Type B pancreatic cell (in vitro differentiated cells): ENCODE measurements at regions not wholly inside any gene's neighbourhood (a gene's known extent, or its start where the extent isn't known, plus 50 kb on each side); places are given as distances from the start of the nearest gene placed in this dataset.
"Not testable (repeated sequence)": the region's sequence is repeated elsewhere in the genome, so short reads cannot be mapped to it uniquely, and the experiment has no call there.

Experiments
- DNase-seq: peaks from one replicate; pipeline ENCODE4 v3.0.0; 2021; ENCODE audit warnings: mixed read lengths; ENCODE audit not compliant: unreplicated experiment; ENCODE audit errors: extremely low spot score
- H3K27ac Mint-ChIP-seq: 2 replicates; pipeline ENCODE4 v1.8.0; 2021; ENCODE audit warnings: mild to moderate bottlenecking, mixed read lengths
- H3K27me3 Mint-ChIP-seq: 2 replicates; pipeline ENCODE4 v1.8.0; 2021; ENCODE audit warnings: mixed read lengths
- H3K36me3 Mint-ChIP-seq: 2 replicates; pipeline ENCODE4 v1.8.0; 2021; ENCODE audit warnings: mixed read lengths
- H3K4me1 Mint-ChIP-seq: one replicate; pipeline ENCODE4 v1.8.0; 2021; ENCODE audit warnings: mixed read lengths; ENCODE audit not compliant: unreplicated experiment
- H3K4me3 Mint-ChIP-seq: 2 replicates; pipeline ENCODE4 v1.8.0; 2021; ENCODE audit warnings: mild to moderate bottlenecking, mixed read lengths
- H3K9me3 Mint-ChIP-seq: 2 replicates; pipeline ENCODE4 v1.8.0; 2021; ENCODE audit warnings: mixed read lengths
- CTCF ChIP-seq: fragments of 200-600 bp; sonication (generic); conservative IDR thresholded peaks from 2 replicates; pipeline ENCODE4 v1.5.0; 2021; ENCODE audit warnings: antibody characterized with exemption, mild to moderate bottlenecking

GRCh38 chr9:2387166-2387565 is 234.4 kb upstream of the VLDLR start:
- no peak overlapping the region for H3K27ac Mint-ChIP-seq
- H3K36me3 Mint-ChIP-seq: no peaks in the 10 kb centered on the region
- H3K4me3 Mint-ChIP-seq: no peak overlapping the region
- H3K4me1 Mint-ChIP-seq: peaks cover 18% of the 10 kb centered on the region
- peaks cover 5% of the 10 kb centered on the region for H3K9me3 Mint-ChIP-seq
- DNase-seq: no peak
- no peaks in the 10 kb centered on the region for H3K27me3 Mint-ChIP-seq
- TF ChIP-seq CTCF: no peak

- Mint-ChIP-seq H3K4me1 (peaks cover 18% of the 10 kb centered on the region), H3K36me3 (no peaks in the 10 kb centered on the region), H3K9me3 (peaks cover 5% of the 10 kb centered on the region), H3K4me3 (no peak overlapping the region), H3K27me3 (no peaks in the 10 kb centered on the region), H3K27ac (no peak overlapping the region)
- TF ChIP-seq CTCF: no peak
- DNase-seq: no peak
Measured at GRCh38 chr9:2389404-2389803, 232.2 kb upstream of the VLDLR start.

- H3K27ac Mint-ChIP-seq: no peak overlapping the region
- H3K4me3 Mint-ChIP-seq: no peak overlapping the region
- no peak for TF ChIP-seq CTCF
Measured at GRCh38 chr9:2390028-2390427, 231.6 kb upstream of the VLDLR start.

GRCh38 chr9:2391509-2392132 is 230.0 kb upstream of the VLDLR start:
- H3K36me3 Mint-ChIP-seq, H3K4me3 Mint-ChIP-seq, DNase-seq, H3K27me3 Mint-ChIP-seq, H3K9me3 Mint-ChIP-seq, H3K4me1 Mint-ChIP-seq, H3K27ac Mint-ChIP-seq: not testable (repeated sequence)

More at GRCh38 chr9:2390028-2390427, 231.6 kb upstream of the VLDLR start:
- DNase-seq: no peak
- Mint-ChIP-seq H3K36me3 (no peaks in the 10 kb centered on the region), H3K27me3 (no peaks in the 10 kb centered on the region), H3K4me1 (peaks cover 14% of the 10 kb centered on the region), H3K9me3 (peaks cover 5% of the 10 kb centered on the region)

- not testable (repeated sequence) for H3K27ac Mint-ChIP-seq, DNase-seq, H3K36me3 Mint-ChIP-seq, H3K27me3 Mint-ChIP-seq, H3K9me3 Mint-ChIP-seq, H3K4me1 Mint-ChIP-seq, H3K4me3 Mint-ChIP-seq
Measured at GRCh38 chr9:2394087-2394741, 227.4 kb upstream of the VLDLR start.

GRCh38 chr9:2395814-2396612 is 225.6 kb upstream of the VLDLR start:
- Mint-ChIP-seq H3K4me1 (no peaks in the 10 kb centered on the region), H3K27me3 (no peaks in the 10 kb centered on the region), H3K27ac (no peak overlapping the region), H3K4me3 (no peak overlapping the region), H3K36me3 (no peaks in the 10 kb centered on the region), H3K9me3 (no peaks in the 10 kb centered on the region)
- no peak for DNase-seq
- TF ChIP-seq CTCF: no peak
